Right atrium auricular region (tissue), 2 donors: ENCODE measurements at regions not wholly inside any gene's neighbourhood (a gene's known extent, or its start where the extent isn't known, plus 50 kb on each side); places are given as distances from the start of the nearest gene placed in this dataset.

Experiments used
- DNase-seq: peaks from one replicate; pipeline ENCODE4 v3.0.0-alpha.2; 2019; ENCODE audit warnings: low spot score
- H3K27ac ChIP-seq, 2 donors: fragments of 200-600 bp; sonication (generic); 1 replicate in 1 of 2; 2 replicates in 1 of 2; pipeline ENCODE4 v1.5.1; 2016 to 2019
- H3K27me3 ChIP-seq, 2 donors: fragments of 200-600 bp; sonication (generic); one replicate each; pipeline versions ENCODE4 v1.5.1 to v1.6.0; 2017 to 2019
- H3K36me3 ChIP-seq: fragments of 200-600 bp; sonication (generic); one replicate; pipeline ENCODE4 v1.5.1; 2016
- H3K4me1 ChIP-seq, 2 donors: fragments of 200-600 bp; sonication (generic); one replicate each; pipeline versions ENCODE4 v1.5.1 to v1.6.0; 2017 to 2019
- H3K4me3 ChIP-seq, 2 donors: fragments of 200-600 bp; sonication (generic); 1 replicate in 1 of 2; 2 replicates in 1 of 2; pipeline ENCODE4 v1.5.1; 2017 to 2019; ENCODE audit warnings: mild to moderate bottlenecking in 1 of 2, moderate library complexity in 1 of 2
- H3K9me3 ChIP-seq, 2 donors: fragments of 200-600 bp; sonication (generic); one replicate each; pipeline ENCODE4 v1.5.1; 2019
- CTCF ChIP-seq, 2 donors: fragments of 200-600 bp; sonication (generic); IDR thresholded peaks; one replicate each; pipeline ENCODE4 v1.5.1; 2019; ENCODE audit warnings: antibody characterized with exemption in 2 of 2

- Histone ChIP-seq H3K27me3 (no peaks in the 10 kb centered on the region), H3K4me3 (no peak overlapping the region), H3K4me1 (no peaks in the 10 kb centered on the region), H3K9me3 (no peaks in the 10 kb centered on the region), H3K27ac (no peak overlapping the region), H3K36me3 (no peaks in the 10 kb centered on the region)
- DNase-seq: peak; percentile 18
- no peak for TF ChIP-seq CTCF (IDR thresholded peaks at IDR 0.05)
Measured at GRCh38 chr13:111902726-111903125, 164.2 kb upstream of the SOX1 start.

GRCh38 chr13:111903143-111903542, 163.8 kb upstream of the SOX1 start:
- H3K36me3 ChIP-seq: no peaks in the 10 kb centered on the region
- no peaks in the 10 kb centered on the region for H3K27me3 ChIP-seq
- no peak overlapping the region for H3K4me3 ChIP-seq
- H3K27ac ChIP-seq: no peak overlapping the region
- peak; percentile 26 for DNase-seq
- H3K4me1 ChIP-seq: no peaks in the 10 kb centered on the region
- no peaks in the 10 kb centered on the region for H3K9me3 ChIP-seq
- no peak for TF ChIP-seq CTCF (IDR thresholded peaks at IDR 0.05)

DNA sequence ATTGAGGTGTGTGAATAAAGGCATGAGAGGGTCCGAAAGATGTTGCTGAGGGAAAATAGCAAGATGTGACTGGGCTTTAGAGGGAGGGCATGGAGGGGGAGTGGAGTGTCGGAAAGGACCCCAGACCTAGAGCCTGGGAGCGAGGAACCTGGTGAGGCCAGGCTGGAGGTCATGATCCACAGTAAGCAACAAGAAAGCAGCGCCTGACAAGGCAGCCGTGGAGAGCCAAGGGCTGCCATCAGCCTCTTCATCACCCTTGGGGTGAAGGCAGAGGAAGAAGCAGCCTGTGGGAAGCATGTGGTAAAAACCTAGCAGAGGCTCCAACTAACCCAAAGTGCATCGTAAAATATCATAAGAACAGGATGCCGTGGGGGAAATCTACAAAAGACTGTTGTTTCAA, 162.8 kb upstream of the SOX1 start:
- Histone ChIP-seq H3K4me1 (no peaks in the 10 kb centered on the region), H3K27me3 (no peaks in the 10 kb centered on the region), H3K27ac (no peak overlapping the region), H3K36me3 (no peaks in the 10 kb centered on the region), H3K4me3 (no peak overlapping the region), H3K9me3 (no peaks in the 10 kb centered on the region)
- peak; percentile 13 for DNase-seq
- TF ChIP-seq CTCF (IDR thresholded peaks at IDR 0.05): no peak

- Histone ChIP-seq H3K4me1 (no peaks in the 10 kb centered on the region), H3K36me3 (no peaks in the 10 kb centered on the region), H3K9me3 (no peaks in the 10 kb centered on the region), H3K27ac (no peak overlapping the region), H3K4me3 (no peak overlapping the region), H3K27me3 (no peaks in the 10 kb centered on the region)
- DNase-seq: peak; percentile 51
- no peak for TF ChIP-seq CTCF (IDR thresholded peaks at IDR 0.05)
Measured at GRCh38 chr13:111904701-111905608, 162.0 kb upstream of the SOX1 start.

DNA sequence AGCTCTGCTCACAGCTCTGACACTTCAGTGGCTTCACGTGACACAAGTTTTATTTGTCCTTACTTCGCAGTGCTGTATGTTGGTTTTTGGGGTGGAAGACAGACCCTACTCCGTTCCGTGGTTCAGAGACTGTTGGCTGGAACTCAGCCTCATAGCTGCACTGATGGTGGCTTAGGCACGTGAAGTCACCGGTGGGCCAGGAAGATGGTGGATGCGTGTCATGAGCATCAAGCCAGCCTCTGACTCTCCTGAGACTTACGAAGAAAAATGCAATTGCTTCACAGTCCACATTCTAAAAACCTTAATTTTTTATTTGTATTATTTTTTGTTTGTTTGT, 161.4 kb upstream of the SOX1 start:
- Histone ChIP-seq H3K36me3 (no peaks in the 10 kb centered on the region), H3K27me3 (no peaks in the 10 kb centered on the region)

More for the DNA sequence above, 161.4 kb upstream of the SOX1 start:
- Histone ChIP-seq H3K4me3 (no peak overlapping the region), H3K9me3 (no peaks in the 10 kb centered on the region), H3K27ac (no peak overlapping the region), H3K4me1 (no peaks in the 10 kb centered on the region)
- DNase-seq: peak; percentile 11
- TF ChIP-seq CTCF (IDR thresholded peaks at IDR 0.05): no peak
